ENCODE measurements at regions not wholly inside any gene's neighbourhood (a gene's known extent, or its start where the extent isn't known, plus 50 kb on each side); places are given as distances from the start of the nearest gene placed in this dataset.
"Not testable (repeated sequence)": the region's sequence is repeated elsewhere in the genome, so short reads cannot be mapped to it uniquely, and the experiment has no call there.

DNA sequence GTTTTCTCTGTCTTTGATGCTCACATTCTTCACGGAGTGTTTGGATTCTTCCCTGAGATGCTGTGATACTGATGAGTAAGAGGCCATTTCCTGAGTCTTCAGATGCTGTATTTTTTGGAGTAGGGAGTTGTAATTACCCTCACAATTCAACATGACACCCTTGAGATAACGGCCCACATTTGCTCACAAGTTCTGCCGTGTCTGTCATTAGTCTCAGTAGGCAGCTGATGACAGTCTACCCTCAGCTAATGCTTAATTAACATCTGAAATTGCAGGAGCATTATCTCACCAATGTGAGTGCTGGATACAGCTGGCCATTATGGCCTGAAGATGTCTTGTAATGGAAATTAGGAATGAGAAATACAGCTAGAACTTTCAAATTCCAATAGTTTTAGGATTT, 307.1 kb upstream of the ADCY2 start:
- DNase-seq (ENCODE audit: low read depth) = no peak

DNA sequence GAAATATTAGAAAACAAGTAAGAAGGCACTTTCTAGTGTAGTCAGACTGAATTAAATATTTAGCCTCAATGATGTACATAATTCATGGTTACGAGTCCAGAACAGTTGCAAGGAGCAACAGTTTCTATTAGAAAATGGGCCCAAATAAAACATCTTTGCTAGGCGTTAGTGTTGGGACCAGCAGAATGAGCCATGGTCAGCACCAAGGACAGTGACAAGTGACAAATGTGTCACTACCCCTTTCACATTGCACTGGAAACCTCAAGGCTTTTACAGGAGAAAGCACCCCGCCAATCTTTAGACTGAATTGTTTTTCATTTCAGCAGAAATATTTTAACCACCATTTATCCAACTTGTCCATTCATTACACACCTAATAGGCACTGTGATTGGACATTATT, 301.3 kb upstream of the ADCY2 start:
- no peak for DNase-seq (ENCODE audit: low read depth)

DNA sequence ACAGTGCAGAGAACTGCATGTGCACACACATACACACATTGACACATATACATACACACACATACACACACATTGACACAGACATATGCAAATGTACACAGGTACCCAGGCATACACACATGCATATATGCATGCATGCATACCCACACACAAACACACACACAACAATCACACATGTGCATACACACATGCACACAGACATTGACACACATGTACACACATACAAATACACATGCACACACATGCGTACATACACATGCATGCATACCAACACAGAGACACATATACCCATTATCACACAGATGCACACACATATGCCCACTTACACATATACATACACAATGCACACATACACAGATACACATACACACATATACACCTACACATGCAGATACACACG, 299.6 kb upstream of the ADCY2 start:
- DNase-seq (ENCODE audit: low read depth) = no peak

DNA sequence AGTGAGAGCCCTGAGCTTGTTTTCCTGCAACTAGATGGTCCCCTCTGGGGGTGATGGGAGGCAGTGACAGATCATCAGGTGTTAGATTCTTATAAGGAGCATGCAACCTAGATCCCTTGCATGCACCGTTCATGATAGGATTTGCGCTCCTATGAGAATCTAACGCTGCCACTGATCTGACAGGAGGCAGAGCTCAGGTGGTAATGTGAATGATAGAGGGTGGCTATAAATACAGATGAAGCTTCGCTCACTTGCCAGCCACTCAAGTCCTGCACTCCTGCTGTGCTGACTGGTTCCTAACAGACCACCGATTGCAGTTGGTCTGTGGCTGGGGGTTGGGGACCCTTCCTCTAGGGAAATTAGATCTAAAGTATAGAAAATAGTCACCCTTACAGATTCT, 290.6 kb upstream of the ADCY2 start:
- no peak for DNase-seq (ENCODE audit: low read depth)

DNA sequence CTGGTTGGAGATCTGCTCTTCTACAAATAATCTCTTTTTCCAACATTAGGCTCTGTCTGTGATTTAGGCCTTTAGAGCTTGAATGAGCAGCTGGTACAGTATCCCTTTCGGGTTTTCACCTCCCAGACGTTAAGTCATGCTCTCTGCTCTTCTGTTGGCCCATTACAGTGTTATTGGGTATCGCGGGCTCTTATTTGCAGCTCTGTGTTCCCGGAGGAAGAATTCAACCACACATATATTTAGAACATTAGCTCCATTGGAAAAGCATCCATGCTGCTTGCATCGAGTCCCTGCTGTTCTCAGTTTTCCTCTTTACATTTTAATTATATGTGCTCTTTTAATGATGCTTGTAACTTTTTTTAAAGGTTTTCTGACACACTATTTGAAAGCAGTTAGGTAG, 278.0 kb upstream of the ADCY2 start:
- DNase-seq (ENCODE audit: low read depth) = no peak

DNA sequence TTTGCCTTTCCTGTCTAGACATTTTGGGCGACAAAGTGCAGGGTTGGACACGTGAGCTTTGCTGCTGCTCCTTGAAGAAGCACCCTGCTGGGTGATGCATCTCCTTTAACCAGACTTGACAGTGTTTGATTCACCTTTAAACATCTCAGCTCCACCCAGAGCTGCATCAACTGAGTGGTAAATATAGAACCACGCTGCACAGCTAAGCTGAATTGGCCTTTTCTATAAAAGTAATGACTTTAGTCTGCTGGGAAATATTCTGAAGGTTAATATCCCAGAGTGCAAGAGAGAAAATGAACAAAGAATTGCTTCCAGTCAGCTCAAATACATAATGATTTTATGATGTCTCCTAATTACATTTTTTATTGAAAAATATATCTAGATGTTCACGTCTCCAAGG, 264.3 kb upstream of the ADCY2 start:
- no peak for DNase-seq (ENCODE audit: low read depth)

DNA sequence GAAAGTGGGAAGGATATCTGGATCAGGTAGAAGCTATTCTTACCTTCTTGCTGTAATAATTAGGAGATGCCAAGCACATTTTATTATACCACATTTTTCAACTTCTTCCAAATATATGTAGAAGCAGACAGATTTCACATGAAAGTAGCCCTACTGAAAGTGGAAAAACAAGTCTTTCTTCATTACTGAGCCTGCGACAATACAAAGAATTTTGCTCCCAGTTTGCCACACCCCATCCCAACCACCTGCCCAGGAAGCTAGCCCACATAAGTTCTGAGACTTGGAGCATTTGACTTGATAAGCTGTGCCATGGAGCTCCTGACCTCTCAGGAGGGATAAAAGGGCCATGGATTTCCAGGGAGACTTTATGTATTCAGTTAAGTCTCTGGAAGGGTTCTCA, 249.1 kb upstream of the ADCY2 start:
- no peak for DNase-seq (ENCODE audit: low read depth)

DNA sequence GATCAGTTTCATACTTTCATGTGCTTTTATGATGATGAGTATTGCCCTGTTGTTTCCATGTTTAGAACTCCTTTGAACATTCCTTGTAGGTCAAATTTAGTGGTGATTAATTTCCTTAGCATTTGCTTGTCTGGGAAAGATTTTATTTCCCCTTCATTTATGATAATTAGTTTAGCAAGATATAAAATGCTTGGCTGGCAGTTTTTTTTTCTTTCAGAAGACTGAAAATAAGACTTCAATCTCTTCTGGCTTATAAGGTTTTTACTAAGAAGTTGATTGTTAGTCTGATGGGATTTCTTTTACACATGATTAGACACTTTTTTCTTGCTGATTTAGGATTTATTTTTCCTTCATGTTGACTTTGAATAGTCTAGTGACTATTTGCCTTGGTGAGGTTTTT, 238.9 kb upstream of the ADCY2 start:
- no peak for DNase-seq (ENCODE audit: low read depth)

DNA sequence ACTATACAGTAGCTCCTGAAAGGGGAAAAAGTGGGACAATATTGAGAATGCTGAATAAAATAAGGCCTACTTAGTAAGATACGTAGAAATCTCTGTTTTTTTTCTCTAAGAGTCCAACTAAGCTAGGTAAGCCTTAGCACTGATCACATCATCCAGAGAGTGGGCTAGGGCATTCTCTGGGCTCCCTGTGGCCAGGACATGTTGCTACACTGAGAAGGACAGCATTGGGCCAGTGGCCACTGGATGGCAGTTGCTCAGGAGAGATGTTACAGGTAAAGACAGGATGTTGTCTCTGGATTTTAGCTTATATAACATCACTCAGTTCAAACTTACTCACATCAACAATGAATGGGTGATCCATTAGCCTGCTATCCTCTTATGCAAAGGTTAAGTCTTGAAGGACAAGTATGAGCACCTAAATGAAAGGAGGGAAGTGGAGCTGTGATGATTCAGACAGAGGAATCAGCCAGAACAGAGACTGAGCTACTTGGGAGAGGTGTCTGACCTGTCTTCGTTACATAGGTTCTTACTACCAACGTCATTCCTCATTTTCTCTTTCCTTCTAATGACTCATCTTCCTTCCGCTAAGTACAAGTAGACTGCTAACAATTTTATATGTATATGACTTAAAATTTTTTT, 226.6 kb upstream of the ADCY2 start:
- DNase-seq (ENCODE audit: low read depth) = no peak

DNA sequence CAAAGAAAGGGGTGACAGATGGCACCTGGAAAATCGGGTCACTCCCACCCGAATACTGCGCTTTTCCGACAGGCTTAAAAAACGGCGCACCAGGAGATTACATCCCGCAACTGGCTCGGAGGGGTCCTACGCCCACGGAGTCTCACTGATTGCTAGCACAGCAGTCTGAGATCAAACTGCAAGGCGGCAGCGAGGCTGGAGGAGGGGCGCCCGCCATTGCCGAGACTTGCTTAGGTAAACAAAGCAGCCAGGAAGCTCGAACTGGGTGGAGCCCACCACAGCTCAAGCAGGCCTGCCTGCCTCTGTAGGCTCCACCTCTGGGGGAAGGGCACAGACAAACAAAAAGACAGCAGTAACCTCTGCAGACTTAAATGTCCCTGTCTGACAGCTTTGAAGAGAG, 225.2 kb upstream of the ADCY2 start:
- not testable (repeated sequence) for DNase-seq (ENCODE audit: low read depth)

DNA sequence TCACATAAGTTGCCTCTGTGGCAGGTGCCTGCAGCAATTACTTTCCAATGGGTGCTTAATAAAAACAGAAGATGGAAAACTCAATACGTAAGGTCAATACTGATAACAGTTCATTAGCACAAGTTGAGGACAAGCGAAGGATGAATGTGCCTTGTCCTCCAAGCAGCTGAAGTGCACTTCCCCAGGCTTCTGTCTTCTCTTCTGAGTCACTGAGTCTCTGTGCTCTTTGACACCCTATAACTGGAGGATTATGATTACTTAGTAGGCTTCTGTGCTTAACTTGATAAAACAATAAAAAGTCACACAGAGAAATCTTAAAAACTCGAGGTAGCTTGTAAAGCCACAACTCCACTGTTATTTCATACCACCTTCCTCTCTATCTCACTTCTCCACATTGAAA, 216.6 kb upstream of the ADCY2 start:
- DNase-seq (ENCODE audit: low read depth) = no peak

DNA sequence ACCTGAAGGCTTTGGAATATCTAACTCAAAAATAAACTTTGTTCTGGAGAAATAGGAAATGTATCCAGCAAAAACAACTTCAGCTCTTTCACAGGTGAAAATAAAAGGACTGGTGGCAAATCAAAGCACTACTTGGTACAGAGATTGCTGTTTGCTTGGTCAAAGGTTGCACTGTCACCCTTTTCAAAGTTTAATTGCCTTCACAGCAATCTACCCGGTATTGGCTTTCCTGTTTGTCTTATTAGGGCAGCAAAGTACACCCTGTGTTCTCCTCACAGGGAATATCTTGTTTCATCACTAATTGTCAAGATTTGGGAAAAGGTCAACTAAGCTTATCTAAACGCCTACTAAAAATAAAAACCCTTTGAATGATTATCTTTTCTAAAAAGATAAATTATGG, 214.1 kb upstream of the ADCY2 start:
- DNase-seq (ENCODE audit: low read depth) = no peak

DNA sequence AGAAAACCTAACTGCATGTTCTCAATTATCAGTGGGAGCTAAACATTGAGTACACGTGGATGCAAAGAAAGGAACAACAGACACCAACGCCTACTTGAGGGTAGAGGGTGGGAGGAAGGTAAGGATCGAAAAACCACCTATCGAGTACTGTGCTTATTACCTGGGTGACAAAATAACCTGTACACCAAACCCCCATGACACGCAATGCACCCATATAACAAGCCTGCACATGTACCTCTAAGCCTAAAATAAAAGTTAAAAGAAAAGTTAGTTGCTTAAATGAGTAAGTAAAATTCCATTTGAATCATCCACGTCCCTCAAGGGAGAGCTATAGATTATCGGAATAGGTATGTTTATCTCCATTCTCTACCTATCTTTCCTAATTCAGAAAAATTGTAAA, 210.2 kb upstream of the ADCY2 start:
- DNase-seq (ENCODE audit: low read depth) = no peak

DNA sequence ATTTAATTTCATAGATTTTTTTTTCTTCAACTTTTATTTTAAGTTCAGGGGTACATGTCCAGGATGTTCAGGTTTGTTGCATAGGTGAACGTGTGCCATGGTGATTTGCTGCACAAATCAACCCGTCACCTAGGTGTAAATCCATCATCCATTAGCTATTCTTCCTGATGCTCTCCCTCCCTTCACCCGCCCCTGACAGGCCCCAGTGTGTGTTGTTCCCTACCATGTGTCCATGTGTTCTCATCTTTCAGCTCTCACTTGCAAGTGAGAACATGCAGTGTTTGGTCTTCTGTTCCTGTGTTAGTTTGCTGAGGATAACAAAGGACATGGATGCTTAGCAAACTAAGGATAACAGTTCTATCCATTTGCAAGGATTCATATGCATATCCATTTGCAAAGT, 209.1 kb upstream of the ADCY2 start:
- DNase-seq (ENCODE audit: low read depth) = no peak

DNA sequence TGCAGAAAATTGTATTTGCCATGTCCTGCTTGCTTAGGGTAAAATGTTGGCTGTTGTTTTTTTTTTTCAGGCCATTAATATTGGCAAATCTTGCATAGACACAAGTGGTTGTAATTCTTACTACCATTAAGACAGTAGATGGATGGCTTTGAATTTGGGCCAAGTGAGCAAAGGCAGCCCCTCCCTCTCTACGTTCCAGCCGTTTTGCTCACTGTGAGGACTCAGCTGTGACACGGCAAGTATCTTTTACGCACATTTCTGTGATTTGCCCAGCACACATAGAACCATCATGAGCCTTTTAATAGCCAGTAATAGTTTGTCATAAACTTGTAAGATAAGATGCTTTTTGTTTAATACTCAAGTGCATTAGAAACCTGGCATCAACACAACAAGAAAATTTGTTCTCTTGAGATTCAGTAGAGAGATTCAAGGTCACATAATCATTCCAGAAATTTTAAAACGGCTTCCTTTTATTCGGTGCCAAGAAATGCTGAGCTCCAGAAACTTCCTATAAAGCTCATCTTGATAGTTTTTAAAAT, 205.2 kb upstream of the ADCY2 start:
- no peak for DNase-seq (ENCODE audit: low read depth)

DNA sequence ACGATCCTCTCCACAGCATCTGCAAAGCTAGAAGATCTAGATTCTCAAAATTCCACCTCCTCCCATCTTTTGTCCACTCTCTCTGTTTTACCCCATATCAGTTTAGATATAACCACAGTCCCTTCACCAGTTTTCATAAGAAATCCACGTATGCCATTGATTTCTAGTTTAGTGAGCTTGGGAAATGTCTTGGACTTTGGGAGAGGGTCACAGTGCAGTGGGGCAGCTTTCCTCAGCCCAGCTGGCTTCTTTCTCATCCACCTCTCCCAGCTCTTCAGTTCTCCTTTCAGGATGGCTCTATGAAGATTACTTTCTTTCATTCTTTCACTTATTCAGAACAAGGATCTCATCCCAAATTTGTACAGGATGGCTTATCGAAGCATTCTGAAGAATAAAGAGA, 203.9 kb upstream of the ADCY2 start:
- DNase-seq (ENCODE audit: low read depth) = no peak

DNA sequence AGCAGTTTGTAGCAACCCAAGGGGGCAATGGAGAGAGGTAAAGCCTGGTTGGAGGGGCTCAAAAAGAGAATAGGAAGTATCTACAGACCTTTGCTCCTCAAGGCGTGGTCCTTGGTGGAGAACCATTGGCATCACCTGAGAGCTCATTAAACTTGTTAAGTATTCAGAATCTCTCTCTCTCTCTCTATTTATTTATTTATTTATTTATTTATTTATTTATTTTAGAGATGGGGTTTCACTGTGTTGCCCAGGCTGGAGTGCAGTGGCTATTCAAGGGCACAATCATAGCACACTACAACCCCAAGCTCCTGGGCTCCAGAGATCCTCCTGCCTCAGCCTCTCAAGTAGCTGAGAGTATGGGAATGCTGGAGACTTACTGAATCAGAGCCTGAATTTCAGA, 193.1 kb upstream of the ADCY2 start:
- DNase-seq (ENCODE audit: low read depth) = no peak

DNA sequence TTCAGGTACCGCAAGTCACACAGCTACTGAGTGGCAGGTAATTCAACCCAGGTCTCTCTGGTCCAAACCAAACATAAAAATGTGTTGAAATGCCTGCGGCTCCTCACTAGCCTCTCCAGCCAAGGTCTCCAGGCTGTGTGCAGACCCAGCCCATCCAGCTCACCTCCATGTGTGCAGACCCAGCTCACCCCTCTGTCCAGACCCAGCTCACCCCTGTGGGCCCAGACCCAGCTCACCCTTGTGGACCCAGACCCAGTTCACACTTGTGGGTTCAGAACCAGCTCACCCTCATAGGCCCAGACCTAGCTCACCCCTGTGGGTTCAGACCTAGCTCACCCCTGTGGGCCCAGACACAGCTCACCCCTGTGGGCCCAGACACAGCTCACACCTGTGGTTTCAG, 188.0 kb upstream of the ADCY2 start:
- DNase-seq (ENCODE audit: low read depth) = no peak

DNA sequence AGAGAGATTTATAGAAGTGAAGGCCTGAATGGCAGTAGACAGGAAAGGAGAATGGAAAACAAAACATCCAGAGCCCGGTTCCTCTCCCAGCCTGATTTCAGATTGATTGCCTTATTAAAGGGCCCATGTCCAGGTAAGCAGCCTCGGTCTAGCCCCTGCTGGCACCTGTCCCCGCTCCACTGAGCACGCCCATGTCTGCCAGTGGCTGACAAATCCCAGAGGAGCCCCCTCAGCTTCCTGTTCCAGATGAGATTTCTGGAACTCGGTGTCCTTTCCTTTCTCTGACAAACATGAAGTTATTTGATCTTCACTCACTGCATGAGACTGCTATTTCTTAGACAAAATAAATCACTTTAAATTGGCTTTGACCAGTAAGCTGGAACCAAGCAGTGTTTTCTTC, 187.0 kb upstream of the ADCY2 start:
- no peak for DNase-seq (ENCODE audit: low read depth)

DNA sequence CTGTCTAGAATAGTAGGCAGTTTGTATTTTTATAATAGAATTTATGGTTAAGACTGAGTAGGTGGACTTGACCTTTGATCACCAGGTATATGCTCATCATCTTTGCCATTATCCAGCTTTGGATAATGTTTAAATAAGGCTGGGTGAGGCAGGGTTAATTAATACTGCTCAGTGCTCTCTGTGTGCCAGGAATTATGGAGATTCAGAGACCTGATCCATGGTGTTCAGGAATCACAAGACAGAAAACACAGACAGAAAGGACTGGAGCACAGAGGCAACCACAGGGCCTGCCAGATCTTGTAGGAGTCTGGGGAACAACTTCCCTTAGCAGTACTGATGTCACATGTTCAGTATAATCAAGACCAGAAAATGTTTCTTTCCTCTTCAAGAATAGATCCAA, 186.3 kb upstream of the ADCY2 start:
- DNase-seq (ENCODE audit: low read depth) = no peak

DNA sequence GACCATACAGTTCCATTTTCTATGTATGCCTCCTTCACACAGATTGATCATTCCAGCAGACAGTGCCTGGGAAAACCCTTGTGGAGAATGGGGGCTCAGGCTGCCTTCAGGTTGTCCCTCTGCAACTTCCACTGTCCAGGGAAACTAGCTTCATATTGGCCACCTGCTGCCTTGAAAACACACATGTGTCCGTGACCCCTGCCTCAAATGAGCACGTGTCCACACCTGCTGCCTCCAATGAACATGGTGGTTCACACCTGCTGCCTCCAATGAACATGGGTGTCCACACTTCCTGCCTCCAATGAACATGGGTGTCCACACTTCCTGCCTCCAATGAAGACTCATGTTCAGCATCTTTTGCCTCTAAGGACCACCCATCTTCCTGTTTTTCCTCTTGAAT, 185.4 kb upstream of the ADCY2 start:
- DNase-seq (ENCODE audit: low read depth) = no peak

DNA sequence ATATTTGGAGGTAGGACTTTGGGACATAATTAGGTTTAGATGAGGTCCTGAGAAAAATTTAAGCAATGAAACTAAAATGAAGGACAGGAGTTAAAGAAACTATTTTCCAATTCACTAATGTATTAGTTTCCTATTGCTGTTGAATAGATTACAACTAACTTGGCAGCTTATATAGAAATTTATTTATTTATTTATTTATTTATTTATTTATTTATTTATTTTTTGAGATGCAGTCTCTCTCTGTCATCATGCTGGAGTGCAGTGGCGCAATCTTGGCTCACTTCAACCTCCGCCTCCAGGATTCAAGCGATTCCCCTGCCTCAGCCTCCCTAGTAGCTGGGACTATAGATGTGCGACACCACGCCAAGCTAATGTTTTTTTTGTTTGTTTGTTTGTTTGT, 182.4 kb upstream of the ADCY2 start:
- DNase-seq (ENCODE audit: low read depth) = no peak

DNA sequence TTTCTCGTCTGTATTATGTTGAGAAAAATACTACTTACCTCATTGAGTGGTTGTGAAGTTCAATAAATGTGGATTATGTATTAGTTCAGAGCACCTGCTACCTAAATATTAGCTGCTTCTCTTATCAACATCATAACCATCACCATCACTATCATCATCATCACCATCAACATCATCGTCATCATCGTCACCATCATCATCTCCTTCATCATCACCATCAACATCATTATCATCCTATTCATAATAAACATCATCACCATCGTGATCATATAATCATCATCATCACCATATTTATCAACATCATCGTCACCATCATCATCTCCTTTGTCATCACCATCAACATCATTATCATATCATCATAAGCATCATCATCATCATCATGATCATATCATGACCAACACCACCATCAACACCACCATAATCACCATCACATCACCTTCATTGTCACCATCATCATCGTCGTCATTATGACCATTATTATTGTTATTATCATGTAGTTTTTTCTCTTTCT, 181.0 kb upstream of the ADCY2 start:
- DNase-seq (ENCODE audit: low read depth) = no peak

DNA sequence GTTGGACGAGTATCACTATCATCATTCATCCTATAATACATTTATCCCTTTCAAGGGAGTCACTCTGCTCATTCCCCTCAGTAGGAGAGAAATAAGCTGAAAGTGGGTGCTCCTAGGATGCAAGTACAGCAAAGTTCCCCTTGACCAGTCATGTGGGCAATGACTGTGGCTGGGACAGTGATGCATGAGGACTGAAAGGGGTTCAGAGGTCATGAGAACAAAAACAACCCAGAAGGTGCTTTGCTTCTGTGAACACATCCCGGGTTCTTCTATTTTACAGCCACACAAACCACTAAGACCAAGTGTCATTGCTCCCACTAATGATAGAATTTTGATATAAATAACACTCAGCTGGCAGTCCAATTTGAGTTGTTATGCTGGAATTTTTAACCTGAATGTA, 177.8 kb upstream of the ADCY2 start:
- no peak for DNase-seq (ENCODE audit: low read depth)

DNA sequence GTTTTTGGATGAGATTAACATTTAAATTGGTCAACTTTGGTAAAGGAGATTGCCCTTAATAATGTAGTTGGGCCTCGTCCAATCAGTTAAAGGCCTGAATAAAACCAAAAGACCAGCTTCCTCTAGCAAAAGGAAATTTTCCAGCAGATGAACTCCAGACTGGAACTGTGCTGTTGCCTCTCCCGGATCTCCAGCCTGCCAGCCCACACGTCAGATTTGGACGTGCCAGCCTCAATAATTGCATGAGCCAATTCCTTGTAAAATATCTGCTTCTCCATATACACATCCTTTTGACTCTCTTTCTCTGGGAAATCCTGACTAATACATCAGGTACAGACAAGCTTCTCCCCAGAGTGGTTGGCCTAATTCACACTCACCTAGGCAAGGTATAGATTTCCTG, 175.8 kb upstream of the ADCY2 start:
- no peak for DNase-seq (ENCODE audit: low read depth)

All from ELR (cell line).